ENCODE measurements at regions not wholly inside any gene's neighbourhood (a gene's known extent, or its start where the extent isn't known, plus 50 kb on each side); places are given as distances from the start of the nearest gene placed in this dataset.
"Not testable (repeated sequence)": the region's sequence is repeated elsewhere in the genome, so short reads cannot be mapped to it uniquely, and the experiment has no call there.

DNA sequence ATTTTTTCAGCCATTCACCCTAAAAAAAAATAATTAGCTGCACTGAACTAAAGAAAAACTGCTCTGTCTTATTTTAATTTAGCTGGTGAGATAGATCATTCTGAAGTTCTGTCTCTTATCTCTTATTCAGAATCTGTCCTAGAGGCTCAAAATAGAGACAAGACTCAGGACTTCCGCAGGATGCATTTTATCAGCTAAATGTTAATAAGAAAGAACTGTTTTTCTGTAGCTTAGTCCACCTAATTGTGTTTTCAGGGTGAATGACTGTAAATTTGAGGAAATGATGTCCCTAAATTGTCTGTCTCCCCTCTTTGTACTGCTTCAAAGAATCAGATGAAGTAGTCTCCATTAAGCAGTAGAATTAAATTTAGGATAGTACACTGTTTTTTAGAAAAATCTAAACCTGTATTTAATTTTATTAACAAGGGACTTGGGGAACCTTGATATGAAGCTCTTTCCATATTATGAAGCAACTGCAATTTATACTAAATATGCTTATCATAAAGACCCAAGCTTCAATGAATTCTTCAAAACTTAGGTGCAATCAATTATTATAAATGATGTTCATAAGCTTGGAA, 671.9 kb downstream of the RWDD3 start:
- Histone ChIP-seq H3K27me3 (no peaks in the 10 kb centered on the region), H3K4me3 (no peak overlapping the region), H3K27ac (no peak overlapping the region), H3K36me3 (no peaks in the 10 kb centered on the region), H3K4me1 (no peaks in the 10 kb centered on the region), H3K9me3 (no peaks in the 10 kb centered on the region)
- no peak for DNase-seq
- TF ChIP-seq CTCF (IDR thresholded peaks at IDR 0.05): no peak
- TF ChIP-seq POLR2AphosphoS5 (IDR thresholded peaks at IDR 0.05): no peak
- no peak for TF ChIP-seq POLR2A (IDR thresholded peaks at IDR 0.05)
- no peak for TF ChIP-seq EP300 (IDR thresholded peaks at IDR 0.05)
- WGBS, 2 donors: 77 to 80% methylated on average over 1 of the region's 1 CpG
- no peak for ATAC-seq (ENCODE audit: low FRiP score in 2 of 2)

- ATAC-seq (ENCODE audit: low FRiP score in 2 of 2); H3K4me1 ChIP-seq; DNase-seq; H3K4me3 ChIP-seq; H3K27me3 ChIP-seq; H3K36me3 ChIP-seq; H3K27ac ChIP-seq: not testable (repeated sequence)
- H3K9me3 ChIP-seq: peaks cover 0 to 11% (median 5%) of the 10 kb centered on the region in 4 donors
- WGBS, 2 donors: 71 to 89% methylated on average over 3 of the region's 3 CpGs
Observed at GRCh38 chr1:95911739-95912138, 677.7 kb downstream of the RWDD3 start.

DNA sequence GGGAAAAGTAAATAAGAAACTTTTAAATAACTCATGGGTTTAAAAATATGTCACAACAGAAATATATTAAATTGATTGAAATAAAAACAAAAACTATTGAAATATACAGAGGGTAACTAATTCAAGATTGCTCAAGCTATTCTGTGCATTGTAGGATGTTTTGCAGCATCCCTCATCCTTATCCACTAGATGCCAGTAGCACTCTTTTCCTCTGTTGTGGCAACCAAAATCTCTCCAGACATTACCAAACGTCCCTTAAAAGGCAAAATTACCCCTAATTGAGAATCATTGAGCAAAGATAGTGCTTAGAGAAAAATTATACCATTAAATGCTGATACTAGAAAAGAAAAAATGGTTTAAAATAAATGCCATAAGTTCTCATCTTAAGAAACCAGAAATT, 682.6 kb downstream of the RWDD3 start:
- no peak for TF ChIP-seq POLR2A (IDR thresholded peaks at IDR 0.05)
- TF ChIP-seq POLR2AphosphoS5 (IDR thresholded peaks at IDR 0.05): no peak
- no peak for TF ChIP-seq EP300 (IDR thresholded peaks at IDR 0.05)
- no peak for TF ChIP-seq CTCF (IDR thresholded peaks at IDR 0.05)
- no peak for DNase-seq
- no peaks in the 10 kb centered on the region for H3K4me1 ChIP-seq
- H3K4me3 ChIP-seq: no peak overlapping the region
- H3K9me3 ChIP-seq: peaks cover 0 to 8% (median 3%) of the 10 kb centered on the region in 4 donors
- no peaks in the 10 kb centered on the region for H3K36me3 ChIP-seq
- no peak for ATAC-seq (ENCODE audit: low FRiP score in 2 of 2)
- no peaks in the 10 kb centered on the region for H3K27me3 ChIP-seq
- H3K27ac ChIP-seq: no peak overlapping the region
- WGBS, 2 donors: 4 to 11% methylated on average over 1 of the region's 1 CpG

DNA sequence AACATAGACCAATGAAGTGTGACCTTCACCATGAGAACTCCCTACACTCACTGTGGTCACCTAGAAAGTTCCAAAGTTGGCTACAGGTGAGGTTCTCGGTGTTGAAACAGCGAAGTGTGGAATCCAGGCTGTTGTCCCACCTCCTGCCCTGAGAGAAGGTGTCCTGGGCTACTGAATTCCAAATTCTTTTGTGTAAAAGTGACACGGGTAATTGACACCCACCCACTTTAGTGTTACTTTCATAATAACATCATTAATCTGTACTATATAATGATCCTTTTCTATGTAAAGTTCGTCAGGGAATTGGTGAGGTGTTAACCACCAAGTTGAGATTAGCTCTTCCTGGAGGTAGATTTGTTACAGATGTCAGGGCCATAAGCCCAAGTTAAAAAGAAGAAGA, 690.7 kb downstream of the RWDD3 start:
- DNase-seq: no peak

GRCh38 chr1:95926331-95926730, 692.3 kb downstream of the RWDD3 start:
- Histone ChIP-seq H3K27me3 (no peaks in the 10 kb centered on the region), H3K4me1 (no peaks in the 10 kb centered on the region), H3K4me3 (no peak overlapping the region), H3K36me3 (no peaks in the 10 kb centered on the region), H3K9me3 (no peaks in the 10 kb centered on the region), H3K27ac (no peak overlapping the region)
- 56 to 59% methylated on average over 1 of the region's 1 CpG for WGBS, 2 donors
- no peak for DNase-seq
- no peak for ATAC-seq (ENCODE audit: low FRiP score in 2 of 2)
- TF ChIP-seq EP300 (IDR thresholded peaks at IDR 0.05) (no peak), CTCF (IDR thresholded peaks at IDR 0.05) (no peak), POLR2AphosphoS5 (IDR thresholded peaks at IDR 0.05) (no peak), POLR2A (IDR thresholded peaks at IDR 0.05) (no peak)

More for the DNA sequence above, 690.7 kb downstream of the RWDD3 start:
- no peaks in the 10 kb centered on the region for H3K9me3 ChIP-seq
- H3K4me1 ChIP-seq: no peaks in the 10 kb centered on the region
- TF ChIP-seq POLR2A (IDR thresholded peaks at IDR 0.05) (no peak), POLR2AphosphoS5 (IDR thresholded peaks at IDR 0.05) (no peak), EP300 (IDR thresholded peaks at IDR 0.05) (no peak), CTCF (IDR thresholded peaks at IDR 0.05) (no peak)
- no peak overlapping the region for H3K4me3 ChIP-seq
- no peaks in the 10 kb centered on the region for H3K36me3 ChIP-seq
- no peaks in the 10 kb centered on the region for H3K27me3 ChIP-seq
- 86 to 89% methylated on average over 4 of the region's 4 CpGs for WGBS, 2 donors
- H3K27ac ChIP-seq: no peak overlapping the region
- no peak for ATAC-seq (ENCODE audit: low FRiP score in 2 of 2)

All from upper lobe of left lung (tissue), 6 donors.